ENCODE measurements at regions not wholly inside any gene's neighbourhood (a gene's known extent, or its start where the extent isn't known, plus 50 kb on each side); places are given as distances from the start of the nearest gene placed in this dataset.
"Not testable (repeated sequence)": the region's sequence is repeated elsewhere in the genome, so short reads cannot be mapped to it uniquely, and the experiment has no call there.

DNA sequence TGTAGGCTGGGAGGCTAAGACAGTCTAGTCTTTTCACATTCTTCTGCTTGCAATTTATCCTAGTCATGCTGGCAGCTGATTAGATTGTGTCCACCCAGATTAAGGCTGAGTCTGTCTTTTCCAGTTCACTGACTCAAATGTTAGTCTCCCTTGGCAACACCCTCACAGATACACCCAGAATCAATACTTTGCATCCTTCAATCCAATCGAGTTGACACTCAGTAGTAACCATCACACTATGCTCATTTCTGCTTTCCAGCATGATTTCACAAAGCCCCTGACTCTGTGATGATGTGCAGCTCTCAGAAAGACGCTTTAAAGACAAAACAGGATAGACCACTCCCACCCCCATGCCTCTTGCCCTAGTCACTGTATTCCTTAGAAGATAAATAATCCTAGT lies 693.0 kb downstream of the HTR1B start:
- TF ChIP-seq, protein P1, sequence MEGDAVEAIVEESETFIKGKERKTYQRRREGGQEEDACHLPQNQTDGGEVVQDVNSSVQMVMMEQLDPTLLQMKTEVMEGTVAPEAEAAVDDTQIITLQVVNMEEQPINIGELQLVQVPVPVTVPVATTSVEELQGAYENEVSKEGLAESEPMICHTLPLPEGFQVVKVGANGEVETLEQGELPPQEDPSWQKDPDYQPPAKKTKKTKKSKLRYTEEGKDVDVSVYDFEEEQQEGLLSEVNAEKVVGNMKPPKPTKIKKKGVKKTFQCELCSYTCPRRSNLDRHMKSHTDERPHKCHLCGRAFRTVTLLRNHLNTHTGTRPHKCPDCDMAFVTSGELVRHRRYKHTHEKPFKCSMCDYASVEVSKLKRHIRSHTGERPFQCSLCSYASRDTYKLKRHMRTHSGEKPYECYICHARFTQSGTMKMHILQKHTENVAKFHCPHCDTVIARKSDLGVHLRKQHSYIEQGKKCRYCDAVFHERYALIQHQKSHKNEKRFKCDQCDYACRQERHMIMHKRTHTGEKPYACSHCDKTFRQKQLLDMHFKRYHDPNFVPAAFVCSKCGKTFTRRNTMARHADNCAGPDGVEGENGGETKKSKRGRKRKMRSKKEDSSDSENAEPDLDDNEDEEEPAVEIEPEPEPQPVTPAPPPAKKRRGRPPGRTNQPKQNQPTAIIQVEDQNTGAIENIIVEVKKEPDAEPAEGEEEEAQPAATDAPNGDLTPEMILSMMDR (IDR thresholded peaks at IDR 0.05; ENCODE audit: control extremely low read depth, extremely low read depth, low read depth, missing control alignments), result no peak
- no peak for DNase-seq (ENCODE audit: extremely low spot score)
- POLR2A ChIA-PET, result no interaction called here
- CTCF ChIA-PET, result interaction anchor here (1.6 kb wide), 1 partner anchor 9 kb away, joined by 4 read pairs; no protein-coding TSS in a partner anchor

DNA sequence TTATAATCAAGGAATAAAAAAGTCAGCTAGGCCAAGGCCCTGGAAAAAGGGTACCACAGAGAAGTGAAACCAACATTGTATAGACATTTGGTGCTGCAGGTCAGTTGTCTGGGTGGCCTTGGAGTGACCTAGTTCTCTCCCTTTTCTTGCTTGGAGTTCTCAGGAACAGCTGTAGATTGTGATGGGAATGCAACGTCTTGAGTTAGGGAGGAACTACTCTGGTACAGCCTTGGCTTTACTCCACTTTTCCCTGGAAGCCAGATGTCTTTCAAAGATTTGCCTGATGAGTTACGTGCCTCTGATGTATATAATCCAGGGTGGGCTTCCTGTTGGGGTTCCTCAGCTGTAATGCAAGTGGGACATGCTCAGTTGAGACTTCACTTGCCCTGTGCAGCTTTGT lies 694.7 kb downstream of the HTR1B start:
- TF ChIP-seq, protein P1 (IDR thresholded peaks at IDR 0.05; ENCODE audit: control extremely low read depth, extremely low read depth, low read depth, missing control alignments), result no peak
- ChIA-PET POLR2A (no interaction called here), CTCF (interaction anchor here (1.4 kb wide), 1 partner anchor 11 kb away, joined by 4 read pairs; no protein-coding TSS in a partner anchor)
- no peak for DNase-seq (ENCODE audit: extremely low spot score)

DNA sequence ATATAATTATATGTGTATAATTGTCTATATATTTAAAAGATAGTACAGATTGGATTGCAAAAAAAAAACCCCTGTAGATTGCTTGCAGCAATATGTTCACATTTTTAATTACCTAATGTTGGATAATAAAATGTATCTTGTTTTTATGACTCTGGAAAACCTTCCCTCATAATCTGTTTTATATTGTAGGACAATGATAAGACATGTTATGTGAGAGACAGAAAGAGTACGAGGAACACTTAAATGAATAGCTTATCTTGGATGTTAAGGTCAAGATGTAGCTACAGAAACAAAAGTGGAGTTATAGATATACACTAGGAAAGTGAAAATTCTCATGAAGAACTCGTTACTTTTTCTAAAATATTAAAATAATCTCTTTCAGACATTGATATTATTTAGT lies 691.6 kb upstream of the IMPG1 start:
- POLR2A ChIA-PET, result no interaction called here
- CTCF ChIA-PET, result interaction anchor here (1.4 kb wide), 1 partner anchor 16 kb away, joined by 4 read pairs; no protein-coding TSS in a partner anchor
- TF ChIP-seq, protein P1 (IDR thresholded peaks at IDR 0.05; ENCODE audit: control extremely low read depth, extremely low read depth, low read depth, missing control alignments), result no peak

DNA sequence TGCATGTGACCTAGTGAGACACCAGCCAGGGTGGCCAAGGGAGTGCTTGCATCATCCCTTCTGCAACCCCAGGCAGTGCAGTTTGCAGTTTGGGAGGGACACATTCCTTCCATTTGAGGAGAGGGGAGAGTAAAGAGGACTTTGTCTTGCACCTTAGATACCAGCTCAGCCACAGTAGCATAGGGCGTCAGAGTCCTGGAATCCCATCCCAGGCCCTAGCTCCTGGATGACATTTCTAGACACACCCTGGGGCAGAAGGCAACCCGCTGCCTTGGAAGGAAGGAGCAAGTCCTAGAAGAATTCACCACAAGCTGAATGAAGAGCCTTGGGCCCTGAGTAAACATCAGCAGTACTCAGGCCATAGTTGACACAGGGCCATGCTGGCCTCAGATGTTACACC lies 680.4 kb upstream of the IMPG1 start:
- CTCF ChIA-PET, result no interaction called here
- POLR2A ChIA-PET, result no interaction called here
- DNase-seq (ENCODE audit: extremely low spot score), result no peak
- TF ChIP-seq, protein P1 (IDR thresholded peaks at IDR 0.05; ENCODE audit: control extremely low read depth, extremely low read depth, low read depth, missing control alignments), result no peak

More for the DNA sequence above, 691.6 kb upstream of the IMPG1 start:
- DNase-seq (ENCODE audit: extremely low spot score), result no peak

DNA sequence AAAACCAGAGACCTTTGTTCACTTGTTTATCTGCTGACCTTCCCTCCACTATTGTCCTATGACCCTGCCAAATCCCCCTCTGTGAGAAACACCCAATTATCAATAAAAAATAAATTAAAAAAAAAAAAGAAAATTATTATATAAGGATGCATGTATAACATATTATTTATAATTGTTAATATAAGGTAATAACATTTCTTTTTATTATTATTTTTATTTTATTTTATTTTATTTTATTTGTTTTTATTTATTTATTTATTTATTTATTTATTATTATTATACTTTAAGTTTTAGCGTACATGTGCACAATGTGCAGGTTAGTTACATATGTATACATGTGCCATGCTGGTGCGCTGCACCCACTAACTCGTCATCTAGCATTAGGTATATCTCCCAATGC lies 672.9 kb upstream of the IMPG1 start:
- DNase-seq (ENCODE audit: extremely low spot score); POLR2A ChIA-PET: not testable (repeated sequence)

DNA sequence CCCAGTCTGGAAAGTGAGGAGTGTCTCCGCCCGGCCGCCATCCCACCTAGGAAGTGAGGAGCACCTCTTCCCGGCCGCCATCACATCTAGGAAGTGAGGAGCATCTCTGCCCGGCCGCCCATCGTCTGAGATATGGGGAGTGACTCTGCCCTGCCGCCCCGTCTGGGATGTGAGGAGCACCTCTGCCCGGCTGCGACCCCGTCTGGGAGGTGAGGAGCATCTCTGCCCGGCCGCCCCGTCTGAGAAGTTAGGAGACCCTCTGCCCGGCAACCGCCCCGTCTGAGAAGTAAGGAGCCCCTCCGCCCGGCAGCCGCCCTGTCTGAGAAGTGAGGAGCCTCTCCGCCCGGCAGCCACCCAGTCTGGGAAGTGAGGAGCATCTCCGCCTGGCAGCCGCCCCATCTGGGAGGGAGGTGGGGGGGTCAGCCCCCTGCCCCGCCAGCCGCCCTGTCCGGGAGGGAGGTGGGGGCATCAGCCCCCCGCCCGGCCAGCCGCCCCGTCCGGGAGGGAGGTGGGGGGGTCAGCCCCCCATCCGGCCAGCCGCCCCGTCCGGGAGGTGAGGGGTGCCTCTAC lies 671.8 kb upstream of the IMPG1 start:
- POLR2A ChIA-PET; DNase-seq (ENCODE audit: extremely low spot score); CTCF ChIA-PET: not testable (repeated sequence)

More for the DNA sequence above, 672.9 kb upstream of the IMPG1 start:
- CTCF ChIA-PET, result not testable (repeated sequence)

DNA sequence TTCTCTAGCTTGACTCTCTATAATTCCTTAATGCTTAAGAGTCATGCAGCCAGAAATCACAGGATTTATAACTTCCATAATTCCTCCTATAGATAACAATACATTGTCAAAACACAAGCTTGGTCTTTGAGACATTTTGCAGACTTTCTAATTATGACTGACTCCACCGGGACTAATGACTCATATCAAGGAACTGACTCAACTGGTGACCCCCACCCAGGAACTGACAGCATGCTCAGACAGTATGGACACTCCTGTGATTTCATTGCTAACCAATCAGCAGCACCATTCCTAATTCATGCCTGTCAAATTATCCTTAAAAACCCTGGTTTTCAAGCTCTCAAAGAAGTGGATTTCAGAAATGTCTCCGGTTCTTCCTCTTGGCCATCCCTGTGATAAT lies 670.5 kb upstream of the IMPG1 start:
- DNase-seq (ENCODE audit: extremely low spot score), result no peak
- TF ChIP-seq, protein P1 (IDR thresholded peaks at IDR 0.05; ENCODE audit: control extremely low read depth, extremely low read depth, low read depth, missing control alignments), result no peak
- CTCF ChIA-PET, result no interaction called here
- POLR2A ChIA-PET, result no interaction called here

DNA sequence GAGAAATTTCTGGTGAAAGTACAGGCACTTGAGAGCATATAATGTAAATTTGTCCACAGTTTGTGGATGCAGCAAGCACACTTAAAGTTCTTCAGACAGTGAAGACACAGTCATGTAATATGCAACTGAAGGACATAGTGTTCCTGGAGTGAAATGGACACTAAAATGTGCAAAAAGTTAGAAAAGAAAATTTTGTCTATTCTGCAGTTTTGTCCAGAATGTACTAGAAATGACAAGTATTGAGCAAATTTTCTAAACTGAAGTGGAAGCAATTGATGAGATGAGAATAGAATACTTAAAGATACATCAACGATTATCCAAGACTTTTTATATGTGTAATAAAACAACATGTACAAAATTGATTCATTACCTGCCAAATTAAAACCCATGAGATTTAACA lies 647.0 kb upstream of the IMPG1 start:
- ChIA-PET CTCF (no interaction called here), POLR2A (no interaction called here)
- no peak for DNase-seq (ENCODE audit: extremely low spot score)
- TF ChIP-seq, protein P1 (IDR thresholded peaks at IDR 0.05; ENCODE audit: control extremely low read depth, extremely low read depth, low read depth, missing control alignments), result no peak
